HG03103 (cell line): ENCODE measurements at regions not wholly inside any gene's neighbourhood (a gene's known extent, or its start where the extent isn't known, plus 50 kb on each side); places are given as distances from the start of the nearest gene placed in this dataset.
A peak's percentile ranks its signal among the peaks of the same experiment; 100 is the strongest.

Experiments
- ATAC-seq: cut with Tn5 transposase; IDR thresholded peaks from one replicate; pipeline ENCODE4 v1.9.1; 2021; ENCODE audit warnings: low read depth; ENCODE audit not compliant: unreplicated experiment

DNA sequence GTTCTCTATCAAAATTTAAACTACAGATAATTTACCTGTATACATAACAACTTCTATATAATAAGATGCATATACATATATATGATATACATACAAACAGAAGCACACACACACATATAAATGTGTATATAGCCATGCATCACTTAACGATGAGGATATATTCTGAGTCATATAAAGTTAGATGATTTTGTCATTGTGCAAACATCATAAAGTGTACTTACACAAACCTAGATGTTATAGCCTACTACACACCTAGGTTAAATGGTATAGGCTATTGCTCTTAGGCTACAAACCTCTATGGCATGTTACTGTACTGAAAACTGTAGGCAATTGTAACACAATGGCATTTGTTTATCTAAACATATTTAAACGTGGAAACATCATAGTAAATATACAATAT lies 937.6 kb upstream of the KCND2 start:
- no peak for ATAC-seq

DNA sequence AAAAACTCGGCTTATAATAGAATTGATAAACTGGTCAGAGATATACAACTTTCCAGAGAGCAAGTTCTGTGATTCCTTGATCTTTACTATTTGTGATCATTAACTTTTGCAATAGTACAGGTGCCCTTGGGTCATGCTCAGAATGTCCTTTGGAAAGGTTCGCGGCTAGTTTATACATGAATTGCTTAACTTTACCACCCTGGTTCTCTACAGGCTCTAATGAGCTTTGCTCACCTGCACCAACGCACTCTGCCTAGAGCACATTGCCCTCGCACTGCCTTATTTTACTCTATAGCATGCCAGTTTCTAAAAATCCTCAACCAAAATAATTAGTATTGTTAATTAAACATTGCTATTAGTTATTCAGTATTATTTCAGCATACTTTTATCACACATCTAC lies 931.2 kb upstream of the KCND2 start:
- no peak for ATAC-seq

DNA sequence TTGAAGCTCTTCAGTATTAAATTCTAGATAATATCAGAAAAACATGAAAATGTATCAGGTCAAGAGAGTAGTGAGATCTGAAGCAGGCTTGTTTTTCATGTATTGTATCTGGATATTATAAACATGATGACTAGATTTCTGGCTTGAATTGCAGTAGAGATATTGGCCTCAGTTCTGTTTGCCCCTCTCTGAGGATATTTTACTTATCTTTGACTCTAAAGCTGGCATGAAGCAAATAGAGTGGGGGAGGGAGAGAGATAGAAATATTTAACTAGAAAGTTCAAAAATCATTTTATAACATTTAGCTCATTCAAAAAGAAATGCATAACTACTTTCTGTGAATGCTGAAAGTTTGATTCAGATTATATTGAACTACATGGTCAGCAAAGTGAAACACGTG lies 929.7 kb upstream of the KCND2 start:
- no peak for ATAC-seq

- ATAC-seq = no peak
Observed at GRCh38 chr7:119344466-119344865, 928.5 kb upstream of the KCND2 start.

GRCh38 chr7:119348491-119348890 lies 924.5 kb upstream of the KCND2 start:
- no peak for ATAC-seq

DNA sequence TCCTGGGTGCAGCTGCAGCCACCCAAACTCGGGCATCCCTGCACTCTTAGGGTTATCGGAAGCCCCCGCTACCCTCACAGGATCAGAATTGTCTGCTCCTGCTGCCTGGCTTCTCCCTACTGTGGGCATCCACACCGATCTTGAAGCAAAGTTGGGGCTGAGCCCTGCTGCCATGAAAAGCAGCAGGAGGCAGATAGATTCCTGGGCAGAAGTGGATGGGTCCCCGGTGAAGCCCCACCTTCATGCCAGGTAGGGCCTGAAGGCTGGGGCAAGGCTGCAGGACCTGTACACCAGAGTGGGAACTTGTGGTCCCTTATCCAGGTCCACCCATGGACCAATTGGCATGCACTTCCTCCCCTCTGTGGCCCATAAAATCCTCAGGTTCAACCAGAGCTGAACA lies 922.6 kb upstream of the KCND2 start:
- ATAC-seq = no peak

DNA sequence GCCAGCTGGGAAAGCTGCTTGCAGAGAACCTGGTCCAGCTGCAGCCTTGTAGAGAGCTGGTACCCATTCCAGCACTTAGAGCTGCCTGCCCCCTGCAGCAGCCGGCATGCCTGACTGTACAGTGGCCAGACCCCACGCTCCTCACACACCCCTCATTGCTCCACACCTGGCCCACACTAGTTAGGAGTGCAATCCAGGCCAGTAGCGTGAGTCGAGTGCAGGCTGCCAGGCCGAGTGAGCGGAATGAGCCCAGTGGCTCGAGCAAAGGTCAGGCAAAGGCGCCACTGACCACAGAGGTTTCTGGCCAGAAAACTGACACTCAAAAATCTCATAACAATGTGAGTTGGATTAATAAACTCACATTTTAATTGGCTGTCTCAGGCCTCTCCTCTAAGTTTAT lies 921.7 kb upstream of the KCND2 start:
- no peak for ATAC-seq

- ATAC-seq = no peak
Observed at GRCh38 chr7:119374436-119374835, 898.5 kb upstream of the KCND2 start.

GRCh38 chr7:119377861-119378260 lies 895.1 kb upstream of the KCND2 start:
- no peak for ATAC-seq

- ATAC-seq = no peak
Observed at GRCh38 chr7:119382726-119383125, 890.2 kb upstream of the KCND2 start.

- ATAC-seq = no peak
Observed at GRCh38 chr7:119395024-119395423, 878.0 kb upstream of the KCND2 start.

DNA sequence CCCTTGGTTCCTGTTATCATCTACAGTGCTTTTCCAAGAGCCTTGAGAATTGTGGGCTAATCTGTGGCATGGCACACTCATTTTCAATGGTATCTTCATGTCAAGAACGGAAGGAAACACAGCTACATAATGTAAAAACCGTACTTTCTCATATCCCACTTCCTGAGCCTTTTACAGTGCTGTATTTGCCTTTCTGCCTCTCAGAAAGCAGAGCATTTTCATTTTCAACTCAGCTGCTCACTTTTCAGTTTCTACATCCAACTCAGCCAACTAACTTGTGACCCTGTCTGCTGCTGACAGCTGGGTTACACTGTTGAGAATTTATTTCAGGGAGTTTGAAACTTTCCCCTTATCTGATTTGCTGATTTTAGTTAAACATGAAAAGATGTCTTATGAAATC lies 875.8 kb upstream of the KCND2 start:
- no peak for ATAC-seq

GRCh38 chr7:119408596-119408995 lies 864.4 kb upstream of the KCND2 start:
- ATAC-seq = no peak

DNA sequence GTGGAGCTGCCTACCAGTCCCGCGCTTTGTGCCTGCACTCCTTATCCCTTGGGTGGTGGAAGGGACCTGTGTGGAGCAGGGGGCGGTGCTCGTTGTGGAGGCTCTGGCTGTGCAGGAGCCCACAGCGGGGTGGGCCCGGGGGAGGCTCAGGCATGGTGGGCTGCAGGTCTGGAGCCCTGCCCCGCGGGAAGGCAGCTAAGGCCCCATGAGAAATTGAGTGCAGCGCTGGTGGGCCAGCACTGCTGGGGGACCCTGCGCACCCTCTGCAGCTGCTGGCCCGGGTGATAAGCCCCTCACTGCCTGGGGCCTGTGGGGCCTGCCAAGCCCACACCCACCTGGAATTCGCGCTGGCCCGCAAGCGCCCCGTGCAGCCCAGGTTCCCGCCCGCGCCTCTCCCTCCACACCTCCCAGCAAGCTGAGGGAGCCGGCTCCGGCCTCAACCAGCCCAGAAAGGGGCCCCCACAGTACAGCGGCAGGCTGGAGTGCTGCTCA lies 859.6 kb upstream of the KCND2 start:
- no peak for ATAC-seq

DNA sequence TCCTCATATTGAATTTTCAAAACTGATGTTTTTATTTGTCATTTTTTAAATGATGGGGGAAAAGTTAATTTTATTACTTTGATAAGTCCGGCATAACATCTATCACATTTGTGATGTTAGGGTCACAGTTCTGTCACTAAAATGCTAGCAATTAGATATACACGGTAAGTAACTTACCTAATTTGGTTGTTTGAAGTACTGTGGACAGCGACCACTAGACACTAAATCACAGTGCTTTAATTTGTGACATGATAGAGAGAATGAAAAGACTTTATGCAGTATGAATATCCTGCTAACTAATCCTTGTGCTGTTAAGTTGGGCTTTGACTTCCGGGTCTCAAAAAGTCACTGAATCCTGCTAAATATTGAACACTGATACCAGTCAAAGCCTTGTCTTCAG lies 857.3 kb upstream of the KCND2 start:
- no peak for ATAC-seq

GRCh38 chr7:119421657-119422056 lies 851.3 kb upstream of the KCND2 start:
- no peak for ATAC-seq

DNA sequence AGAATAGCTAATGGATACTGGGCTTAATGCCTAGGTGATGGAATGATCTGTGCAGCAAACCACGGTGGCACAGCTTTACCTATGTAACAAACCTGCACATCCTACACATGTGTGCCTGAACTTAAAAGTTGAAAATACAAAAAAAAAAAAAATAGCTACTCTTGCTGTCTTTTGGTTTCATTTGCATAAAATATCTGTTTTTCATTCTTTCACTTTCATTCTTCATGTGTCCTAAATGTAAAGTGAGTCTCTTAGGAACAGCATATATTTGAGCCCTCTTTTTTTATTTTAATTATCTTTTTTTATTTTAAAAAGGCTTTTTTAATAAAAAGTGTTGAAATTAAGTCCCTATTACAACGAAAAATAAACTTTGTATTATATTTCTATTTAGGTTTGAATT lies 836.1 kb upstream of the KCND2 start:
- no peak for ATAC-seq

DNA sequence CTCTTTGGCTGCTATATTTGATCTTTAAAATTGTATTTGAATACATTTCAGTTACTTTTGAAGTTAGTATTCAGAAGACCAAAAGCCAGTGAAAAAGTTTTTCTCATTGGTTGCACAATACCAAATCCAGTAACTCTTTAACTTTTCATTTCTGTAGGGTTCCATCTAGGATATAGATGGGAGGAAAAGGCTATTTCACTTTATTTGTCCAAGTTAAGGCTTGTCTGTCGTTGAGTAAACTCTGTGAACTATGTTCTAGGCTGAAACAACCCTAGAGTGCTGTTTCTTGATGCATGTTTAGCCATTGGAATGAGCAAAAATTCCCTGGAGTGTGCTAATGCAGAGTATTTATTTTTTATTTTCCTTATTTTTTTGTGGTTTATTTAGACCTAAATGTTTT lies 834.7 kb upstream of the KCND2 start:
- no peak for ATAC-seq

- no peak for ATAC-seq
Observed at GRCh38 chr7:119439192-119439591, 833.8 kb upstream of the KCND2 start.

- no peak for ATAC-seq
Observed at GRCh38 chr7:119452401-119452800, 820.6 kb upstream of the KCND2 start.

DNA sequence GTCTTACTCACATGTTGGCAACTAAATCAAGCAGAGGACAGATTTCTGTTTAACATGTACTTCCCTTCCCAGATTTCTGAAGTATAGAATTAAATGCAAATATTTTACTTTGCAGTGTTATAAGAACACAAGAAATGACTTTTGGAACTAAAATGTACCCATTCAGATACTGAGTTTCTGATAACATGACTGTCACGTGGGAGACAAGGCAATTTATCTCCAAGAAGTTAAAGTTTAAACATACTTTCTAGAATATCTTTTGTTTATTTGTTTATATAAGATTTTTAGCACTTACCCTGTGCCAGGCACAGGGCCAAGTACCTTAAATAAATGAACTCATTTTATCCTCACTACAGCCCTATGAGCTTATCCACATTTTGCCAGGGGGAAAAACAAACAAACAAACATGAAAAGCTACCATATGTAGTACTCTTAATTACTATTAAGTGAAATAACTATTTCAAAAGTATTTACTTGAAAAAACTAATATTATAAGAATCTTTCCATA lies 807.1 kb upstream of the KCND2 start:
- ATAC-seq = no peak

DNA sequence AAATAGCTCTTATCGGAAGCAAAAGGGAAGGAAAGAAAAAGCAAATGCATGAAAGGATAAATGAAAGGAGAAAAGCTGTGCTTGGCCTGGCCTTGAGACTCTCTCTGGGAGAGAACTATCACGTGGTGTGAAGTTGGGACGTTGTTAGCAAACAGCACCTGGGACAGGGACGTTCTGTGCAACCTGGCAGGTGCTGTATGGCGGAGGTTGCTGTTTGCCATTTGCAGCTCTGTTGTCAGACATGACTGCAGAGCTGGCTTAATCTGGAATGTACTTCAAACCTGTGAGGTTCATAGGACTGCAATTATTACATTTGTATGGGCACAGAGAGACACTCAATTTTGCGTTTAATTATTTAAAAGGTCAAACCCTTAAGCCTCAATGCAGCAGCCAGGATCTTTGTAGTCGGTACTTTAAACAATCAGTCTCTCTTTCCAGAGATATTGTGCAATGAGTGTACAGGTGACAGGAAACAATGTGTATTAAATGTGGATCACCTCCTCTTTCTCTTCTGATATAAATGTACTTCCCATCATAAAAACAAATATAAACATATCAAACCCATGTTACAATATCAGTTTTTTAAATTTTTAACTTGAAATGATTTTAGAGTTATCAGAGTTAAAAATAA lies 800.5 kb upstream of the KCND2 start:
- ATAC-seq = no peak

GRCh38 chr7:119482209-119482608 lies 790.8 kb upstream of the KCND2 start:
- ATAC-seq = peak; percentile 86
